Naive thymus-derived CD8-positive, alpha-beta T cell (primary cell): ENCODE measurements at regions not wholly inside any gene's neighbourhood (a gene's known extent, or its start where the extent isn't known, plus 50 kb on each side); places are given as distances from the start of the nearest gene placed in this dataset.

Source experiments
- ATAC-seq, 2 donors: fragments of 150-1000 bp; cut with Tn5 transposase in 1 of 2; sonication (Bioruptor Pico), chemical (Tn5 transposase) in 1 of 2; 1 replicate in 1 of 2; 2 replicates in 1 of 2; pipeline ENCODE4 v1.10.0; 2021; ENCODE audit warnings: mild to moderate bottlenecking in 2 of 2, moderate library complexity in 2 of 2
- POLR2A ChIA-PET: fragments of 350-600 bp; sonication (Branson Sonifier 250); formaldehyde crosslinking; loops from one replicate; lab custom pipeline; 2021; ENCODE audit warnings: antibody characterized with exemption; lab: Charles Lee
- DNase-seq, 10 donors: peaks; one replicate each; pipeline versions ENCODE4 v3.0.0 to v3.0.0-alpha.2; 2020 to 2022
- H3K27ac Mint-ChIP-seq, 10 donors: one replicate each; pipeline ENCODE4 v1.8.0; 2020 to 2022; ENCODE audit warnings: mild to moderate bottlenecking in 10 of 10, mixed read lengths in 10 of 10, moderate library complexity in 4 of 10, inconsistent platforms in 1 of 10
- H3K27me3 Mint-ChIP-seq, 5 donors: one replicate each; pipeline ENCODE4 v1.8.0; 2021 to 2022; ENCODE audit warnings: mixed read lengths in 5 of 5
- H3K36me3 Mint-ChIP-seq, 3 donors: one replicate each; pipeline ENCODE4 v1.8.0; 2020 to 2022; ENCODE audit warnings: mixed read lengths in 3 of 3, mild to moderate bottlenecking in 2 of 3, inconsistent platforms in 1 of 3
- H3K4me1 Mint-ChIP-seq, 4 donors: one replicate each; pipeline ENCODE4 v1.8.0; 2021 to 2022; ENCODE audit warnings: mixed read lengths in 4 of 4
- H3K4me3 Mint-ChIP-seq, 10 donors: one replicate each; pipeline ENCODE4 v1.8.0; 2020 to 2022; ENCODE audit warnings: mild to moderate bottlenecking in 10 of 10, mixed read lengths in 10 of 10, moderate library complexity in 6 of 10, inconsistent platforms in 1 of 10
- H3K9me3 Mint-ChIP-seq, 9 donors: one replicate each; pipeline ENCODE4 v1.8.0; 2020 to 2022; ENCODE audit warnings: mixed read lengths in 9 of 9, mild to moderate bottlenecking in 3 of 9, inconsistent platforms in 1 of 9, moderate library complexity in 1 of 9

- Mint-ChIP-seq H3K4me3 (no peak overlapping the region), H3K36me3 (no peaks in the 10 kb centered on the region), H3K4me1 (no peaks in the 10 kb centered on the region), H3K27ac (no peak overlapping the region), H3K27me3 (peaks cover 3 to 15% (median 4%) of the 10 kb centered on the region in 5 donors), H3K9me3 (peaks cover 0 to 2% (median 0%) of the 10 kb centered on the region in 9 donors)
- POLR2A ChIA-PET, result no interaction called here
- ATAC-seq (no peak), DNase-seq (no peak)
Observed at GRCh38 chr18:34631093-34631966, 78.8 kb upstream of the DTNA start.

GRCh38 chr18:34632321-34632720, 77.8 kb upstream of the DTNA start:
- Mint-ChIP-seq H3K4me1 (no peaks in the 10 kb centered on the region), H3K4me3 (no peak overlapping the region), H3K27ac (no peak overlapping the region), H3K27me3 (peaks cover 3 to 15% (median 4%) of the 10 kb centered on the region in 5 donors), H3K36me3 (no peaks in the 10 kb centered on the region), H3K9me3 (peaks cover 0 to 2% (median 0%) of the 10 kb centered on the region in 9 donors)
- ATAC-seq (no peak), DNase-seq (no peak)
- POLR2A ChIA-PET, result no interaction called here

GRCh38 chr18:34633368-34633767, 76.7 kb upstream of the DTNA start:
- Mint-ChIP-seq H3K9me3 (peaks cover 0 to 2% (median 0%) of the 10 kb centered on the region in 9 donors), H3K4me3 (no peak overlapping the region), H3K27ac (no peak overlapping the region), H3K4me1 (no peaks in the 10 kb centered on the region), H3K27me3 (peaks cover 3 to 15% (median 3%) of the 10 kb centered on the region in 5 donors), H3K36me3 (no peaks in the 10 kb centered on the region)
- POLR2A ChIA-PET, result no interaction called here
- ATAC-seq (no peak), DNase-seq (no peak)

GRCh38 chr18:34637094-34637801, 72.8 kb upstream of the DTNA start:
- no peaks in the 10 kb centered on the region for H3K9me3 Mint-ChIP-seq
- DNase-seq (no peak), ATAC-seq (no peak)
- no peaks in the 10 kb centered on the region for H3K27me3 Mint-ChIP-seq
- POLR2A ChIA-PET, result no interaction called here
- H3K36me3 Mint-ChIP-seq, result no peaks in the 10 kb centered on the region
- no peak overlapping the region for H3K4me3 Mint-ChIP-seq
- no peak overlapping the region for H3K27ac Mint-ChIP-seq
- H3K4me1 Mint-ChIP-seq, result no peaks in the 10 kb centered on the region

GRCh38 chr18:34639687-34640086, 70.4 kb upstream of the DTNA start:
- H3K4me3 Mint-ChIP-seq, result no peak overlapping the region
- no peaks in the 10 kb centered on the region for H3K4me1 Mint-ChIP-seq
- DNase-seq, result no peak
- no peaks in the 10 kb centered on the region for H3K36me3 Mint-ChIP-seq
- no peak for ATAC-seq
- POLR2A ChIA-PET, result no interaction called here
- no peak overlapping the region for H3K27ac Mint-ChIP-seq
- H3K27me3 Mint-ChIP-seq, result no peaks in the 10 kb centered on the region
- H3K9me3 Mint-ChIP-seq, result no peaks in the 10 kb centered on the region

GRCh38 chr18:34640276-34640675, 69.8 kb upstream of the DTNA start:
- POLR2A ChIA-PET, result no interaction called here
- ATAC-seq (no peak), DNase-seq (no peak)
- H3K4me3 Mint-ChIP-seq, result no peak overlapping the region
- H3K27ac Mint-ChIP-seq, result no peak overlapping the region
- H3K36me3 Mint-ChIP-seq, result no peaks in the 10 kb centered on the region
- H3K27me3 Mint-ChIP-seq, result no peaks in the 10 kb centered on the region
- H3K9me3 Mint-ChIP-seq, result no peaks in the 10 kb centered on the region
- no peaks in the 10 kb centered on the region for H3K4me1 Mint-ChIP-seq

- H3K4me3 Mint-ChIP-seq, result no peak overlapping the region
- H3K27me3 Mint-ChIP-seq, result peaks cover 0 to 7% (median 0%) of the 10 kb centered on the region in 5 donors
- no peak for DNase-seq
- no peaks in the 10 kb centered on the region for H3K4me1 Mint-ChIP-seq
- H3K36me3 Mint-ChIP-seq, result no peaks in the 10 kb centered on the region
- POLR2A ChIA-PET, result no interaction called here
- H3K27ac Mint-ChIP-seq, result no peak overlapping the region
- no peaks in the 10 kb centered on the region for H3K9me3 Mint-ChIP-seq
- ATAC-seq, result no peak
Observed at GRCh38 chr18:34643989-34644388, 66.1 kb upstream of the DTNA start.

- peaks cover 1 to 20% (median 10%) of the 10 kb centered on the region in 5 donors for H3K27me3 Mint-ChIP-seq
- no peak overlapping the region for H3K27ac Mint-ChIP-seq
- ATAC-seq (no peak), DNase-seq (no peak)
- no peaks in the 10 kb centered on the region for H3K4me1 Mint-ChIP-seq
- no peak overlapping the region for H3K4me3 Mint-ChIP-seq
- no peaks in the 10 kb centered on the region for H3K36me3 Mint-ChIP-seq
- peaks cover 0 to 2% (median 0%) of the 10 kb centered on the region in 9 donors for H3K9me3 Mint-ChIP-seq
- POLR2A ChIA-PET, result no interaction called here
Observed at GRCh38 chr18:34647251-34647650, 62.8 kb upstream of the DTNA start.

GRCh38 chr18:34648269-34648985, 61.7 kb upstream of the DTNA start:
- no peak for ATAC-seq
- Mint-ChIP-seq H3K36me3 (no peaks in the 10 kb centered on the region), H3K27ac (no peak overlapping the region), H3K4me1 (no peaks in the 10 kb centered on the region), H3K4me3 (no peak overlapping the region), H3K9me3 (peaks cover 0 to 2% (median 0%) of the 10 kb centered on the region in 9 donors), H3K27me3 (peaks cover 2 to 21% (median 10%) of the 10 kb centered on the region in 5 donors)
- DNase-seq, result no peak
- POLR2A ChIA-PET, result no interaction called here

- POLR2A ChIA-PET, result no interaction called here
- H3K4me1 Mint-ChIP-seq, result no peaks in the 10 kb centered on the region
- no peak overlapping the region for H3K4me3 Mint-ChIP-seq
- ATAC-seq, result no peak
- H3K36me3 Mint-ChIP-seq, result no peaks in the 10 kb centered on the region
- H3K27ac Mint-ChIP-seq, result no peak overlapping the region
- H3K9me3 Mint-ChIP-seq, result peaks cover 0 to 2% (median 0%) of the 10 kb centered on the region in 9 donors
- H3K27me3 Mint-ChIP-seq, result peaks cover 2 to 21% (median 10%) of the 10 kb centered on the region in 5 donors
- DNase-seq, result no peak
Observed at GRCh38 chr18:34649080-34649479, 61.0 kb upstream of the DTNA start.

GRCh38 chr18:34650121-34650545, 60.0 kb upstream of the DTNA start:
- ATAC-seq (no peak), DNase-seq (no peak)
- peaks cover 0 to 2% (median 0%) of the 10 kb centered on the region in 9 donors for H3K9me3 Mint-ChIP-seq
- no peaks in the 10 kb centered on the region for H3K36me3 Mint-ChIP-seq
- H3K4me3 Mint-ChIP-seq, result no peak overlapping the region
- H3K27ac Mint-ChIP-seq, result no peak overlapping the region
- POLR2A ChIA-PET, result no interaction called here
- peaks cover 2 to 21% (median 10%) of the 10 kb centered on the region in 5 donors for H3K27me3 Mint-ChIP-seq
- H3K4me1 Mint-ChIP-seq, result no peaks in the 10 kb centered on the region

GRCh38 chr18:34651586-34652369, 58.3 kb upstream of the DTNA start:
- peaks cover 0 to 2% (median 0%) of the 10 kb centered on the region in 9 donors for H3K9me3 Mint-ChIP-seq
- no peaks in the 10 kb centered on the region for H3K4me1 Mint-ChIP-seq
- peaks cover 2 to 21% (median 10%) of the 10 kb centered on the region in 5 donors for H3K27me3 Mint-ChIP-seq
- ATAC-seq (no peak), DNase-seq (no peak)
- H3K27ac Mint-ChIP-seq, result no peak overlapping the region
- POLR2A ChIA-PET, result no interaction called here
- no peaks in the 10 kb centered on the region for H3K36me3 Mint-ChIP-seq
- no peak overlapping the region for H3K4me3 Mint-ChIP-seq
